Ishikawa (cell line): ENCODE measurements at regions not wholly inside any gene's neighbourhood (a gene's known extent, or its start where the extent isn't known, plus 50 kb on each side); places are given as distances from the start of the nearest gene placed in this dataset.

Experiments used
- CEBPB ChIP-seq: IDR thresholded peaks from 2 replicates; pipeline ENCODE4 v1.6.1; 2012
- CREB1 ChIP-seq: IDR thresholded peaks from 2 replicates; pipeline ENCODE4 v1.6.1; 2012; ENCODE audit warnings: low read depth
- EGR1 ChIP-seq: IDR thresholded peaks from 2 replicates; pipeline ENCODE4 v1.6.1; 2012
- EP300 ChIP-seq: IDR thresholded peaks from 2 replicates; pipeline ENCODE4 v1.6.1; 2012; ENCODE audit warnings: borderline replicate concordance
- FOXM1 ChIP-seq: IDR thresholded peaks from 2 replicates; pipeline ENCODE4 v1.6.1; 2012; ENCODE audit warnings: low read depth, borderline replicate concordance
- RAD21 ChIP-seq: IDR thresholded peaks from 2 replicates; pipeline ENCODE4 v1.6.1; 2012; ENCODE audit warnings: low read depth
- REST ChIP-seq: IDR thresholded peaks from 2 replicates; pipeline ENCODE4 v1.6.1; 2012; ENCODE audit warnings: low read depth, mild to moderate bottlenecking
- TAF1 ChIP-seq: IDR thresholded peaks from 2 replicates; pipeline ENCODE4 v1.6.1; 2012; ENCODE audit warnings: low read depth, mild to moderate bottlenecking
- TCF12 ChIP-seq: IDR thresholded peaks from 2 replicates; pipeline ENCODE4 v1.6.1; 2012; ENCODE audit warnings: low read depth
- TF ChIP-seq, protein P1 (sequence below): IDR thresholded peaks from 2 replicates; pipeline ENCODE4 v1.6.1; 2012

DNA sequence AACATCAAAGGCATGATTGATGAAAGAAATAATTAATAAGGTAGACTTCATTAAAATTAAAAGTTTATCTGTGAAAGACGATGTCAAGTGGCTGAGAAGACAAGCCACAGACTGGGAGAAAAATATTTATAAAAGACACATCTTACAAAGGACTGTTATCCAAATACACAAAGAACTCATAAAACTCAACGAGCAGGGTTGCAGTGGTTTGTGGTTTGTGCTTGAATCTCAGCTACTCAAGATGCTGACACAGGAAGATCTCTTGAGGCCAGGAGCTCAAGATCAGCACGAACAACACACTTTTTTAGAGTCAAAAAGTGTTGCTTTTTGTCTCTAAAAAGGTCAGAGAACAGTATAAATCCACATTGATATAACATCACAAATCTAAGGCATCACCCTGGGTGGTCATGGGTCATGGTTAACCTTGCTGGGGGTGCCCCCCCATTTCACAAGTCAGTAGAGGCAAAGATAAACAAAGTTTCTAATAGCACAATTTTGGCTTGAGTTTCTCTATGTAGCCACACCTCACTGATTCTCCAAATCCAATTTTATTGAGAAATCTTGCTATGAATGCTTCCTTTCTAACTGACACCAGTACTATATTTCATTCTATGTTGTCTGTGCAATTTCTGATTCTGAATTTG lies 342.9 kb upstream of the RPS23 start:
- TF ChIP-seq EGR1: no peak
- TF ChIP-seq TAF1: no peak
- TF ChIP-seq, protein P1, sequence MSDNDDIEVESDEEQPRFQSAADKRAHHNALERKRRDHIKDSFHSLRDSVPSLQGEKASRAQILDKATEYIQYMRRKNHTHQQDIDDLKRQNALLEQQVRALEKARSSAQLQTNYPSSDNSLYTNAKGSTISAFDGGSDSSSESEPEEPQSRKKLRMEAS: no peak
- TF ChIP-seq EP300: no peak
- TF ChIP-seq FOXM1: no peak
- no peak for TF ChIP-seq REST
- no peak for TF ChIP-seq RAD21
- TF ChIP-seq TCF12: no peak
- TF ChIP-seq CREB1: no peak
- no peak for TF ChIP-seq CEBPB
